ENCODE measurements at regions not wholly inside any gene's neighbourhood (a gene's known extent, or its start where the extent isn't known, plus 50 kb on each side); places are given as distances from the start of the nearest gene placed in this dataset.

GRCh38 chr13:67614013-67614412 is 383.9 kb upstream of the PCDH9 start:
- Histone ChIP-seq H3K9me2 (no peaks in the 10 kb centered on the region), H3K9me3 (no peaks in the 10 kb centered on the region), H3K4me2 (no peak overlapping the region), H3K4me3 (ENCODE audit: low read depth in 2 of 2, low read length in 1 of 2) (no peak overlapping the region), H2AFZ (ENCODE audit: low read depth) (no peak overlapping the region), H4K20me1 (ENCODE audit: insufficient read depth) (no peaks in the 10 kb centered on the region), H3K79me2 (ENCODE audit: insufficient read depth) (no peaks in the 10 kb centered on the region), H3F3A (replicated peaks; ENCODE audit: insufficient read depth) (peaks cover under 1% of the 10 kb centered on the region), H3K27ac (ENCODE audit: low read depth in 2 of 2, low read length in 1 of 2) (no peak overlapping the region), H3K27me3 (ENCODE audit: insufficient read depth) (no peaks in the 10 kb centered on the region), H3K4me1 (ENCODE audit: control insufficient read depth in 1 of 2, insufficient read depth in 2 of 2, low read depth in 1 of 2, low read length in 1 of 2) (no peaks in the 10 kb centered on the region; a peak in 1 of 4 replicates), H3K36me3 (replicated peaks in 1 of 2; ENCODE audit: control insufficient read depth in 1 of 2, insufficient read depth in 2 of 2, low read length in 1 of 2) (no peaks in the 10 kb centered on the region), H3K9ac (no peak overlapping the region)
- WGBS (ENCODE audit: low lambda C conversion rate), result 92% methylated on average over 7 of the region's 7 CpGs
- TF ChIP-seq RFX5 (IDR thresholded peaks at IDR 0.05; ENCODE audit: low read length) (no peak), SMC3 (IDR thresholded peaks at IDR 0.05; ENCODE audit: low read depth, low read length) (no peak), EP300 (IDR thresholded peaks at IDR 0.05; ENCODE audit: borderline replicate concordance in 1 of 2, low read depth in 1 of 2, low read length in 1 of 2) (no peak), CTCF (IDR thresholded peaks at IDR 0.05) (no peak), RAD21 (IDR thresholded peaks at IDR 0.05; ENCODE audit: low read length) (no peak), REST (IDR thresholded peaks at IDR 0.05; ENCODE audit: low read depth, low read length) (no peak), USF2 (IDR thresholded peaks at IDR 0.05; ENCODE audit: borderline replicate concordance, low read depth, low read length) (no peak), FOSL2 (IDR thresholded peaks at IDR 0.05; ENCODE audit: borderline replicate concordance, low read depth) (no peak), GABPA (IDR thresholded peaks at IDR 0.05; ENCODE audit: low read depth) (no peak), GATA2 (CRISPR knock-in tag; IDR thresholded peaks at IDR 0.05) (no peak), PBX3 (IDR thresholded peaks at IDR 0.05) (no peak), POLR2AphosphoS5 (IDR thresholded peaks at IDR 0.05; ENCODE audit: low read depth, low read length) (no peak), TCF12 (IDR thresholded peaks at IDR 0.05) (no peak), TAF1 (IDR thresholded peaks at IDR 0.05; ENCODE audit: borderline replicate concordance, low read depth, low read length) (no peak), NFIC (IDR thresholded peaks at IDR 0.05; ENCODE audit: borderline replicate concordance) (no peak), FOXJ3 (CRISPR knock-in tag; IDR thresholded peaks at IDR 0.05) (no peak)
- DNase-seq, result no peak
- POLR2A ChIA-PET, result no interaction called here
- CTCF ChIA-PET, result no interaction called here

All from SK-N-SH (cell line).